ENCODE measurements at regions not wholly inside any gene's neighbourhood (a gene's known extent, or its start where the extent isn't known, plus 50 kb on each side); places are given as distances from the start of the nearest gene placed in this dataset.
A peak's percentile ranks its signal among the peaks of the same experiment; 100 is the strongest.
"Not testable (repeated sequence)": the region's sequence is repeated elsewhere in the genome, so short reads cannot be mapped to it uniquely, and the experiment has no call there.

GRCh38 chr16:16624367-16624766, 245.4 kb downstream of the NPIPA7 start:
- FAIRE-seq = not testable (repeated sequence)

GRCh38 chr16:16625140-16625539, 246.2 kb downstream of the NPIPA7 start:
- not testable (repeated sequence) for FAIRE-seq

- FAIRE-seq = not testable (repeated sequence)
Observed at GRCh38 chr16:16627865-16628264, 248.9 kb downstream of the NPIPA7 start.

- not testable (repeated sequence) for FAIRE-seq
Observed at GRCh38 chr16:16638231-16638630, 259.3 kb downstream of the NPIPA7 start.

GRCh38 chr16:16638714-16639113, 259.8 kb downstream of the NPIPA7 start:
- not testable (repeated sequence) for FAIRE-seq

GRCh38 chr16:16643828-16644227, 264.9 kb downstream of the NPIPA7 start:
- FAIRE-seq = peak; percentile 51

GRCh38 chr16:16648002-16648401, 269.1 kb downstream of the NPIPA7 start:
- not testable (repeated sequence) for FAIRE-seq

- not testable (repeated sequence) for FAIRE-seq
Observed at GRCh38 chr16:16672180-16672812, 293.4 kb downstream of the NPIPA7 start.

GRCh38 chr16:16674820-16675219, 295.9 kb downstream of the NPIPA7 start:
- not testable (repeated sequence) for FAIRE-seq

- not testable (repeated sequence) for FAIRE-seq
Observed at GRCh38 chr16:16721849-16722248, 342.9 kb downstream of the NPIPA7 start.

- FAIRE-seq = not testable (repeated sequence)
Observed at GRCh38 chr16:16722666-16723065, 343.7 kb downstream of the NPIPA7 start.

- not testable (repeated sequence) for FAIRE-seq
Observed at GRCh38 chr16:16723819-16724519, 345.0 kb downstream of the NPIPA7 start.

- not testable (repeated sequence) for FAIRE-seq
Observed at GRCh38 chr16:16727048-16727447, 348.1 kb downstream of the NPIPA7 start.

- FAIRE-seq = not testable (repeated sequence)
Observed at GRCh38 chr16:16742573-16742972, 363.6 kb downstream of the NPIPA7 start.

GRCh38 chr16:16754992-16755667, 376.2 kb downstream of the NPIPA7 start:
- not testable (repeated sequence) for FAIRE-seq

GRCh38 chr16:16763449-16763848, 384.5 kb downstream of the NPIPA7 start:
- FAIRE-seq = no peak

GRCh38 chr16:16770717-16771116, 391.8 kb downstream of the NPIPA7 start:
- not testable (repeated sequence) for FAIRE-seq

GRCh38 chr16:16774389-16774788, 395.4 kb downstream of the NPIPA7 start:
- no peak for FAIRE-seq

GRCh38 chr16:16778332-16778731, 399.4 kb downstream of the NPIPA7 start:
- FAIRE-seq = no peak

- FAIRE-seq = no peak
Observed at GRCh38 chr16:16780588-16780987, 401.6 kb downstream of the NPIPA7 start.

- FAIRE-seq = no peak
Observed at GRCh38 chr16:16782153-16782552, 403.2 kb downstream of the NPIPA7 start.

GRCh38 chr16:16788004-16788403, 409.1 kb downstream of the NPIPA7 start:
- FAIRE-seq = no peak

GRCh38 chr16:16790597-16790996, 411.7 kb downstream of the NPIPA7 start:
- no peak for FAIRE-seq

GRCh38 chr16:16791051-16791450, 412.1 kb downstream of the NPIPA7 start:
- FAIRE-seq = no peak

Data from G401.6 (cell line).